SK-N-SH treated with all-trans-retinoic acid at 6 μM for 48 hours (cell line): ENCODE measurements at regions not wholly inside any gene's neighbourhood (a gene's known extent, or its start where the extent isn't known, plus 50 kb on each side); places are given as distances from the start of the nearest gene placed in this dataset.

ENCODE experiments used
- PPARA ChIP-seq: fragments of 250-450 bp; sonication (Bioruptor Pico); IDR thresholded peaks from 2 replicates; pipeline ENCODE4 v1.5.0; 2020; ENCODE audit warnings: mild to moderate bottlenecking, borderline replicate concordance
- ZFP3 ChIP-seq: fragments of 250-450 bp; sonication (Bioruptor Pico); IDR thresholded peaks from 2 replicates; pipeline ENCODE4 v1.5.0; 2020; ENCODE audit warnings: mild to moderate bottlenecking, moderate library complexity
- ZNF70 ChIP-seq: fragments of 450-650 bp; formaldehyde crosslinking; IDR thresholded peaks from 2 replicates; pipeline ENCODE4 v1.5.0; 2020; ENCODE audit warnings: mild to moderate bottlenecking, moderate library complexity

DNA sequence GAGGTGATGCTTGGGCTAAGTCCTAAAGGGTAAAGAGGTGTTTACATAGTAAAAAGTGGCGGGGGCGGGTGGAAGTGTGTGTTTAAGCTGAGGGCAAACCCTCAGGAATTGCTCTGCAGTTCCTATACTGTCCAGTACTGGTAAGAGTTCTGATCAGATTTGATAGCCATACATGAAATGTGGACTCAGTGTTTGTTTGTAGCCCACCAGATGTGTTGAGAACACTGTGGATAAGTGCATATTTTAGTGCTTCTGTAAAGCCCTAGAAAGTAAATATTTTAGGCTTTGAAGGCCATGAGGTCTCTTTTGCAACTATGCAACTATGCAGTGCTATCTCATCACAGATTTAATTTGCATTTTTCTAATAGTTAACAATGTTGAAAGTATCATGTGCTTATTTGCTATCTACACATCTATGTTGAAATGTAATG, 80.7 kb upstream of the EOLA2 start:
- TF ChIP-seq ZFP3 (CRISPR knock-in tag) (no peak), PPARA (CRISPR knock-in tag) (no peak), ZNF70 (CRISPR knock-in tag) (no peak)
